Coronary artery (tissue), 2 donors: ENCODE measurements at regions not wholly inside any gene's neighbourhood (a gene's known extent, or its start where the extent isn't known, plus 50 kb on each side); places are given as distances from the start of the nearest gene placed in this dataset.

Experiments used
- DNase-seq: peaks from one replicate; pipeline ENCODE4 v3.0.0-alpha.2; 2017; ENCODE audit warnings: low spot score
- H3K27ac ChIP-seq, 2 donors: fragments of 200-600 bp; sonication (generic); one replicate each; pipeline ENCODE4 v1.5.1; 2016 to 2019
- H3K4me3 ChIP-seq: fragments of 200-600 bp; sonication (generic); 2 replicates; pipeline ENCODE4 v1.5.1; 2016; ENCODE audit warnings: mild to moderate bottlenecking, moderate library complexity
- CTCF ChIP-seq: fragments of 200-600 bp; sonication (generic); IDR thresholded peaks from one replicate; pipeline ENCODE4 v1.5.1; 2019; ENCODE audit warnings: antibody characterized with exemption

DNA sequence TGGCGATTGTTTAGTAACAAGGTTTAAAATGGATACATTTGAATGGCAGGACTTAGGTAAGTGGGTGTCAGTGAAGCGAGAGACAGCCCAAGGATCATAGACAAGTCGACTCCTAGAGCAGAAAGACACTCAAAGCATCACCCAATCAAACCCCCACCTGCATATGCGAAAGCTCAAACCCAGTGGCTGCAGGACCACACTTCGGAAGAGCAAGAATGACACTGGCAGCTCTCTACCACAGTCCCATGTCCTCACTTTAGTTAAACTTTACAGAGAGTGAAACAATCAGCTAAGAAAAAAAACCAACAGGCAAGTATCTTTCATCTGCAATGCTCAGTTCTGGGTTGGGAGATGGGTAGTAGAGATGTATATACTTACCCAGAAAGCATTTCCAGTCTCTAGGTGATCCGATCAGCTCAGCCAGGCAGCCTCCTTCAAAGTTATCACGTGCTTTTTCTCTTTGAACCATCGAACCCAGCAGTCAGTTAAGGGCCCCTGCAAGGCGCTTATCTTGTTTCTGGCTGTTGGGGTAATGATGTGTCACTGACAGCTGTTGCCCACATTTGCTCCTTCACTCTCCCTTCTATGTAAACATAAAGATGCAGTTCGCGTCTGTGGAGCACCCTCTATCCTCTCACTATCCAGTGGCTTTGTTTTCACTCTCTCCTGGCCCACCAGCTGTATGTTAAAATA is 357.5 kb upstream of the ID2 start:
- Histone ChIP-seq H3K4me3 (no peak overlapping the region), H3K27ac (no peak overlapping the region)
- TF ChIP-seq CTCF = no peak
- DNase-seq = no peak

DNA sequence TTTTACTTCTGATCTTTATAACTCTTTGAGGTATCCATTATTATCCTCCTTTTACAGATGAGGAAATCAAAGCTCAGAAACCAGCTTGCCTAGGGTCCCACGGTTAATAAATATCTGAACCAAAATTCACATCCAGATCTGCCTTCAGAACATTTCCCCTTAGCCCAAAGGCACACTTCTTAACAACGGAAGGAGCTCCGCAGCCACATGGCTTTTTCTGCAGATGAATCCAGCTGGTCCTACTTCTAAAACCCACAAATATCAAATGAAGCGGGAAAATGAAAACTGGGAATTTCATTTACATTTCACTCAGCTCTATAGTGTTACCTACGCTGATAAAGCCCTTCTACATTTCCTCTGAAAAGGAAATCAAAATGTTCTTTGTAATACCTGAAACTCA is 357.0 kb upstream of the ID2 start:
- no peak for TF ChIP-seq CTCF
- no peak overlapping the region for H3K4me3 ChIP-seq
- no peak for DNase-seq
- H3K27ac ChIP-seq = no peak overlapping the region

GRCh38 chr2:8327371-8328100 is 354.3 kb upstream of the ID2 start:
- TF ChIP-seq CTCF = no peak
- no peak overlapping the region for H3K27ac ChIP-seq
- no peak overlapping the region for H3K4me3 ChIP-seq
- DNase-seq = no peak

DNA sequence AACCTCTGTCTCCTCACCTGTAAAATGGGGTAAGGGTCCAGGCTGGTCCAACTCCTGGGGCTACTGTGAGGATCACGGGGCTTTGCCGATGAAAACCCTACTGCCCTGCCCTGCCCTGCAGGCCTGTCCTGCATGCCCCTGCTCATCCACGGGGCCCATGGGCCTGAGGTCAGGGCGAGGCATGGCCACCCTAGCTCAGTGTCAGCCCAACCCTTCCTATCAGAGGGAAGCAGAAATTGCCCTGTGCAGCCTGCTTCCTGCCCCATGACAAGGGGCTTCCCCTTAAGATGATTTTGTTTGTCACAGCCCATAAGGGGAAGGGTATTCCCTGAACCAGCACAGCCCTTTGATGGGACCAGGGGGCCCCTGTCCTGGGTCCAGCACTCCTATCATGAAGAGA is 353.6 kb upstream of the ID2 start:
- H3K27ac ChIP-seq = no peak overlapping the region
- no peak for TF ChIP-seq CTCF
- DNase-seq = no peak
- H3K4me3 ChIP-seq = no peak overlapping the region

DNA sequence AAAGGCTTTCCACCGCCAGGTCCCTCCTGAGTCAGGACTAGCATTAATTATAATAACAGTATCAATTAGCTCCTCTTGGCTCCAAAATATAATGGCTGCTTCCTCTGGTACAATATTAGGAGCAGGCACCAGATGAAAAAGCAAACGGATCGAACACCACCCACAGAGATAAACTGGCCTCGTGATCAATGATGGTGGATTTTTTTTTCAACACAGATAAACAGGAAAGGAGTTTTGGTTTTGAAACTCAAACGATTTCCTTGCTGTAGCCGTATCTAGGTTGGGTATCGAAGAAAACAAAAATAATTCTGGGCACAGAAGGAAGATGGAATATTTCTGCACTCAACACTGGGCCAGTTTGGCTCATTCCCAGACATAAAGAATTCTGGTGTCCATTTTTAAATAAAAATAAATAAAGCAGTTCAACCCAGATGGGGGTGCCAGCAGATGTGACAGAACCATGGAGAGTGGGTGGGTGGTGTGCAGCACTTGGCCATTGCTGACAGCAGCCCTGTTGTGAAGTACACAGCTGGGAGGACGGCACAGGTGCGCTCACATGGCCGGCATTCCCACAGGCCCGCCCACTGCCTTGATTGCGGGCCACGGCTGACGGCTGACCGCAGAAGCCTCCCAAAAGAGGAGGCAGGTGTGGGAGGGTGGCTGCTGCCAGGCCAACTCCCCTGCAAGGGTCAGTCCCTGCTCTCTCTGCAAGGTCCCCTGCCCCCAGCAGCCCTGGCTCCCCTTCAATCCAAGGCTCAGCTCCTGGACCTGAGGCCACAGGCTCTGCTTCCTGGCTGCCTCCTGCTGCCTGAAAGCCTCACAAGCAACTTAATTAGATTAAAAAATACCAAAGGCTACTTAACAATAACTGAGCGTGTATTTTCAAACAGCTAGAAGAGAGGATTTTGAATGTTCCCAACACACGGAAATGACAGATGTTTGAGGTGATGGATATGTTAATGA is 351.9 kb upstream of the ID2 start:
- TF ChIP-seq CTCF = no peak
- peak overlapping the region in 1 of 2 donors; percentile 28 for H3K27ac ChIP-seq
- no peak for DNase-seq
- H3K4me3 ChIP-seq = peak overlapping the region; percentile 30

DNA sequence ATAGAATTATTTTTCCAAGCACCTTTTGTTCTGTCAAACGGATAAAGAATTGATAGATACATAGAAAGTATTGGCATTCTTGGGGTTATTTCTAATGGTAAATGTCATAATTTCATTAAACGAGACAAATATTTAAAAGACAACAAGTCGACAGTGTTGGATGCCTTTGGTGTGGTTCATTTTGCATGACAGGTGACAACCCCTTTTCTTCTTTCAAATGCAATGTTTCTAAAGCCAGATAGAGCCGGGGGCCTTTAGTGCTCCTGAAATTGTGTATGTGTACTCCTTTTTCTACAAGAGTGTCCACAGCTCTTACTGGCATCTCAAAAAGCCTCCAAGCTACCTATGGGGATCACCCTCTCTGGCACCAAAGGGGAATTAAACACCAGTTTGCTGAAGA is 350.8 kb upstream of the ID2 start:
- Histone ChIP-seq H3K27ac (no peak overlapping the region), H3K4me3 (no peak overlapping the region)
- DNase-seq = no peak
- no peak for TF ChIP-seq CTCF
